HG03139 (cell line): ENCODE measurements at regions not wholly inside any gene's neighbourhood (a gene's known extent, or its start where the extent isn't known, plus 50 kb on each side); places are given as distances from the start of the nearest gene placed in this dataset.

ENCODE experiments used
- ATAC-seq: cut with Tn5 transposase; IDR thresholded peaks from one replicate; pipeline ENCODE4 v1.9.1; 2021; ENCODE audit not compliant: unreplicated experiment

DNA sequence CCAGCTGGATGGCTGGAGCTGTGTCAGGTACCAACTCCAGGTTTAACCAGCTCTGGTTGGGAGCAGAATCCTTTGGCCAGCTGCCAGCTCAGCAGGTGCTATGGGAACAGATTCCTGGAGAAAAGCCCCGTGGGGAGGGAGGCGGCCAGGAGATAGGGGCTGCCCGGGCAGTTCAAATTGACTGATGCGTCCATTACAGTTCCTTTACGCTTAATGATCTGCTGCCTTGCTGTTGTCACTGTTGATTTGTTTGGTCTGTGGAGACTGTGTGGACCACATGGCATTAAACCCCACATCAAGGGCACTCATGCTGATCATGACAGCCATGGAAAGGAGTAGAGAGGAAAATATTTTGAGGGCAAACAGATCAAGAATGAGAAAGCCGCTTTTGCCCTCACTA lies 200.0 kb downstream of the TSN start:
- ATAC-seq: no peak

- ATAC-seq: no peak
Observed at GRCh38 chr2:121955872-121956271, 200.4 kb downstream of the TSN start.

DNA sequence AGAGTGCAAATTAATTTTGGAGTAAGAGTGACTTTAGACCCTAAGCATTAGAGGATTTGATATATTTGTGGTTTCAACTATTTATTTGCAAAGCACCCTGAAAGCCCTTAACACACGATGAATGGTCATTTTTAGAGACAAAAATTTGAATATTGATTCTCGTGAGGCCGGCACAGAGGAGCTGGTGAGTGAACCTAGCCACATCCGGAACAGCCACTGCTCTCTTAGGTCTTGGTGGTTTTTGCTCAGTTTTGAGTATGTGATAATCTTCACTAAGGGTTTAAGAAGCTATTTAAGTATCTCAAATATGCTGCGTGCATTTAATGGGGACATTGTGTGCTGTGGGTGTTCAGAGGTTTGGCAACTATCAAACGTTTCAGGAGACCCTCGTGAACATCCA lies 204.8 kb downstream of the TSN start:
- no peak for ATAC-seq

- no peak for ATAC-seq
Observed at GRCh38 chr2:121961761-121962160, 206.3 kb downstream of the TSN start.

GRCh38 chr2:121965661-121966060 lies 210.2 kb downstream of the TSN start:
- ATAC-seq: no peak

GRCh38 chr2:121966663-121967062 lies 211.2 kb downstream of the TSN start:
- ATAC-seq: no peak

DNA sequence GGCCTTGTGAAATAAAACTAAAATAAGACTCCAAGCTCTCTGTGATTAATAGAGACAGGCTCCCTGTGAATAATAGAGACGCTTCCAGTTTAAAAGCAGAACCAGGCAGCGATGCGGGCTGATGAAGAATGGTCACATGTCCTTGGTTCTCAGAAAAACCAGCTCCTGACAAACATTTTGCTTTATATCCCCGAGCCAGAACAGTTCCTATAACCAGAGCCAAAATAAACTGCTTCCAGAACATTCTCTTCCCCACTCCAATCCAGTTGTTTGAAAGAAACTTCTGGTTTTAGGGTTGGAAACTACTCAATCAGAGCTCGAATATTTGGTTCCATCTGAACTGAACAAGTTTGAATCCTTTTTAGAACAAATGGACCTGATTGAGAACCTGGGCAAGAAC lies 213.7 kb downstream of the TSN start:
- ATAC-seq: no peak

GRCh38 chr2:121969766-121970639 lies 214.6 kb downstream of the TSN start:
- no peak for ATAC-seq

DNA sequence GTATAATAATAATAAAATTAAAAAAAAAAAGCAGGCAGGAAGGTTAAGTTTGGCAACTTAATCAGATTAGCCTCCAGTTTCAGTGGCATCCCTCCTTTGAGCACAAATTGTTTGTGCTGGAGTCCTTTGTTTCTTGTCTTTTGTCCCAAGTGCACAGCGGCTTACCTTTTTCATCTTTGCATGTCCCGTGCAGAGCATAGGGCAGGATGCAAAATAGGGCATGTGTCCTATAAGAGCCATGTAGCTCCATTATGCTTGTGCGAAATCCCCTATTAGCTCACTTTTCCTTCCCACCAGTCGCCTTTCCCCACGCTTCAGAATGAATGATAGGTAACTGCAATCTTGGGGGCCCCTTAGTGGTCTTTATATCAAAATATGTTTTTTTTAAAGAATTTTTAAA lies 216.8 kb downstream of the TSN start:
- no peak for ATAC-seq

- ATAC-seq: peak; percentile 97
Observed at GRCh38 chr2:121974897-121975661, 219.6 kb downstream of the TSN start.

- ATAC-seq: no peak
Observed at GRCh38 chr2:121976926-121977325, 221.5 kb downstream of the TSN start.

DNA sequence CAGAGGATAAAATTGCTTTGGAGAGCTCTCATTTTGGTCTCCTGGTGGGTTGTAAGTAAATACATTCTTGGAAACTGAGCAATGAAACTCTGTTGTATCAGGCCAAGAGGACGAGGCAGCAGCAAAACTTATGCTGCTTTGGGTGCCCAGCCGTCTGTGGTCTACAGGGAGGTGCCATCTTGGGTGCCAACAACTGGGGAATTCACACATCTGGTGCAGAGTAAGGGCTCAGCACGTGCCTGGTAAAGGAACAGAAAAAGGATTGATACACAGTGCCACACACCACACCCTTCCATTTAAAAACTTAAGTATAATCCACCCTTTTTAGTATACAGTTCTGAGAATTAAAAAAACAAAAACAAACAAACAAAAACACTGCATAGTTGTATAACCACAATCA lies 221.9 kb downstream of the TSN start:
- ATAC-seq: no peak

- no peak for ATAC-seq
Observed at GRCh38 chr2:121992700-121993099, 237.2 kb downstream of the TSN start.

- ATAC-seq: no peak
Observed at GRCh38 chr2:121993682-121994081, 238.2 kb downstream of the TSN start.

- ATAC-seq: no peak
Observed at GRCh38 chr2:121994238-121995206, 239.1 kb downstream of the TSN start.

DNA sequence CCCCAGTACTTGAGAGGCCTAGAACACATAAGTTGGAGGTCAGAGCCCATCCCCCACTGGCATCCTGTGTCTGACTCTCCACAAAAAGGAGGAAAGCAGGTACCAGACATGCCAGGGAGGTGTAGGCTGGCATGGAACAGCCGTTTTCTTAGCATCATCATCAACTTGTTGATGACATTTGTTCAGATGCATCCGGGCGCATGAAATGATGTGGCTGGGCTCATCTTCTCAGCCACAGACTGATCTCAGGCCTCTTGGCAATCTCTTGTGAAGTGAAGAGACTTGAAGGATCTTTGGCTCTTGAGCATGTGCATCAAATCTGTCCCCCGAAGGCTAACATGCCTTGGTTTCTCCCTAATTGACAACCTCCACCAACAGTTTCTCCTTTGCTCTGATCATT lies 243.3 kb downstream of the TSN start:
- no peak for ATAC-seq

DNA sequence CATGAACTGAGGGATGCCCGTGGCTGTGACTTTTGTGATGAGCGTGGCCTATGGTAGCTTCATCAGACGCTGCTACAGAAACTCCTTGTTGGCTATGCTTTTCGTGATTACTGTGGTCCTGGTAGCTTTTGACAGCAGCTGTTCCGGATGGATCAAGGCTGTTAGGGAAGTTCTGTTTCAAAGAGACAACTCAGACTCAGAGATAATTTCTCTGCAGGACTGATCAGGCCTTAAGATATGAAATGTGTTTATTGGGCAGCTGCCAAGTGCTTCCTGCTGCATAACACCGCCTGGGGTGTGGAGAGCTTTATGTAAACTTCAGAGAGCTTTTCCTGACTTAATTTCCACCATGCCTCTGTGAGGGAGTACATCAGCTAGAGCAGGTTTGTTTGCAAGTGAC lies 243.8 kb downstream of the TSN start:
- no peak for ATAC-seq

- no peak for ATAC-seq
Observed at GRCh38 chr2:122000556-122001340, 245.3 kb downstream of the TSN start.

DNA sequence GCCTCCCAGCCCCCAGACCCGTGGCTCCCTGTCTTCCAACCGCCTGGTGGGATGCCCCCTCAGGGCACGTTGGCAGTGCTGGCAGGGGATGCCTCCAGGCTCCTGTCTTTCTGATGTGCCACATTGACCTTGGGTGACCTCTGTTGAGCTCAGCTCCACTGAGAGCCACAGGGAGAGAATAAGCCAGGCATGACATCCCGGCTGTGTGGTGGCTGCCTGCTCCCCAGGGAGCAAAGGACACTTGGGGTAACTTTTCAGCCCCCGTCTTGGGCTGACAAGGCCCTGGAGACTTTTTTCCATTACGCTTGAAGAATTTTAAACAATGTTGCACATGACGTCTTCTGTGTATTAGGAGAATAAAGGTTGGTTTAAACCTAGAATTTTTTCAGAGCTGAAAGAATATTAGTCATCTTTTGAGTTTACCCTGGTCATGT lies 246.0 kb downstream of the TSN start:
- no peak for ATAC-seq

GRCh38 chr2:122003196-122003940 lies 247.9 kb downstream of the TSN start:
- ATAC-seq: no peak
